HUES64 (cell line): ENCODE measurements at regions not wholly inside any gene's neighbourhood (a gene's known extent, or its start where the extent isn't known, plus 50 kb on each side); places are given as distances from the start of the nearest gene placed in this dataset.

Experiments used
- H3K27ac ChIP-seq: 2 replicates; pipeline ENCODE4 v1.7.0; 2013; ENCODE audit warnings: low read depth, low read length, inconsistent platforms
- H3K27me3 ChIP-seq: 2 replicates; pipeline ENCODE4 v1.6.1; 2013; ENCODE audit warnings: mild to moderate bottlenecking, low read length; ENCODE audit not compliant: insufficient read depth
- H3K36me3 ChIP-seq: 2 replicates; pipeline ENCODE4 v1.6.1; 2013; ENCODE audit warnings: mild to moderate bottlenecking, low read length; ENCODE audit not compliant: insufficient read depth
- H3K4me1 ChIP-seq: 2 replicates; pipeline ENCODE4 v1.6.1; 2013; ENCODE audit warnings: mild to moderate bottlenecking, low read length, moderate library complexity; ENCODE audit not compliant: insufficient read depth
- H3K4me3 ChIP-seq: 2 replicates; pipeline ENCODE4 v1.5.1; 2013; ENCODE audit warnings: mild to moderate bottlenecking, low read length, moderate library complexity
- H3K9ac ChIP-seq: 2 replicates; pipeline ENCODE4 v1.6.1; 2013; ENCODE audit warnings: mild to moderate bottlenecking, low read depth, low read length
- H3K9me3 ChIP-seq: 2 replicates; pipeline ENCODE4 v1.6.1; 2013; ENCODE audit warnings: low read depth, low read length; ENCODE audit not compliant: insufficient read depth
- WGBS: fragments of 150-250, 120-280 bp; methylation state at CpG from one replicate; pipeline ENCODE4 v1.1.7; 2013; ENCODE audit warnings: missing lambda C conversion rate; 5-methylcytosine and 5-hydroxymethylcytosine counted together

DNA sequence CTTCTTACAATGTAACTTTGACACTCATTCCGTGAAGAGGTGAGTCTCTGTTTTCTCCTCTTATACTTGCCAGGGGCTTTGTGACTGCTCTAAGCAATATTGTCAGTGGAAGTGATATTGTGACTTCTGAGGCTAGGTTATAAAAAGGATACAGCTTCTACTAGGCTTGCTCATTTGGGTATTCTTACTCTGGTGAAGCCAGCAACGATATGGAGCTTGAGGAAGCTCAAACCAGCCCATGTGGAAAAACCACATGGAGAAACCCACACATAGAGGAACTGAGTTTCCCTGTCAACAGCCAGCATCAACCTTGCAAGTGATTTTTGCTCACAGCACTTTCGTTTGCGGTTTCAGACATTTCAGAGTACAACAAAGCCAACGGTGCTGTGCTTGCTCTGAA lies 149.6 kb upstream of the SEMA3E start:
- no peaks in the 10 kb centered on the region for H3K27me3 ChIP-seq
- no peak overlapping the region for H3K4me3 ChIP-seq
- H3K4me1 ChIP-seq: no peaks in the 10 kb centered on the region
- no peaks in the 10 kb centered on the region for H3K9me3 ChIP-seq
- H3K9ac ChIP-seq: no peak overlapping the region
- no peak overlapping the region for H3K27ac ChIP-seq
- no peaks in the 10 kb centered on the region for H3K36me3 ChIP-seq
- WGBS: 98% methylated on average over 5 of the region's 5 CpGs

- Histone ChIP-seq H3K4me3 (no peak overlapping the region), H3K36me3 (no peaks in the 10 kb centered on the region), H3K27me3 (no peaks in the 10 kb centered on the region), H3K4me1 (no peaks in the 10 kb centered on the region), H3K27ac (no peak overlapping the region), H3K9me3 (no peaks in the 10 kb centered on the region), H3K9ac (no peak overlapping the region)
- 95% methylated on average over 3 of the region's 3 CpGs for WGBS
Measured at GRCh38 chr7:83796760-83797159, 147.8 kb upstream of the SEMA3E start.

DNA sequence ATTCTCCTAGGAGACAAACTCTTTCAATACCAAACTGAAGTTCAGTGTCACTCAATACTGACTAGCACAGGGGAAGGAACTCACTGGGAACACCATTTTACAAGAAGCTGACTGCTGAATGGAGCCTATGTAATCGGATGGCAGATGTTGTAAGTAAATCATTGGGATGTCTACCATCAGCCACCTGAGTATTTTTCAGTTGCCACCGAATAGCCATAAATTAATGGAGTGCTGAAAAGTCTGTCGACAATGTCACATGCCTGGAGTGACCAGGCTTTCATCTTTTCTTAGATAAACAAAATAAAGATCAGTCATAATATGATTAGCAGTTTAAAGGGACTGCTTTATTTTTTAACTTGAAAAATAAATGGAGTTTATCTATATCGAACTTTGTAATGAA lies 145.9 kb upstream of the SEMA3E start:
- no peak overlapping the region for H3K4me3 ChIP-seq
- no peaks in the 10 kb centered on the region for H3K4me1 ChIP-seq
- H3K9ac ChIP-seq: no peak overlapping the region
- no peaks in the 10 kb centered on the region for H3K9me3 ChIP-seq
- no peak overlapping the region for H3K27ac ChIP-seq
- H3K27me3 ChIP-seq: no peaks in the 10 kb centered on the region
- H3K36me3 ChIP-seq: no peaks in the 10 kb centered on the region
- 98% methylated on average over 3 of the region's 4 CpGs for WGBS

DNA sequence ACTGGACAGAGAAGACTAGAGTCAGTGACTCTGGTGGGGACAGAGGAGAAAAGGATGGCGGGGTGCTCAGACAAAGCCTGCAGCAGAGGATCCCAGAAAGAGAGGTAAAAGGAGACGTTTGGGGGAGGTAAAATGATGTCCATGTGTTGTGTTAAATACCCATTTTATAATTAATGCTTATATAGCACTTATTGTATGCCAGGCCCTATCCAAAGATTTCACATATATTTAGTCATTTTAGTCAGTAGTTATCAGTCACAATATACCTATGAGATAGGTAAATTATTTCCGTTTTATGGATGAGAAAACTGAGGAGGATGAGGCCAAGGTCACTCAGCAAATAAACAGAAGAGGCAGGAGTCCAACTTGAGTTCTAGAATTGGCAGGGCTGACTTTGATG lies 144.6 kb upstream of the SEMA3E start:
- no peaks in the 10 kb centered on the region for H3K9me3 ChIP-seq
- no peaks in the 10 kb centered on the region for H3K27me3 ChIP-seq
- H3K9ac ChIP-seq: no peak overlapping the region
- no peaks in the 10 kb centered on the region for H3K4me1 ChIP-seq
- H3K36me3 ChIP-seq: no peaks in the 10 kb centered on the region
- no peak overlapping the region for H3K4me3 ChIP-seq
- WGBS: 93% methylated on average over 2 of the region's 3 CpGs
- no peak overlapping the region for H3K27ac ChIP-seq

DNA sequence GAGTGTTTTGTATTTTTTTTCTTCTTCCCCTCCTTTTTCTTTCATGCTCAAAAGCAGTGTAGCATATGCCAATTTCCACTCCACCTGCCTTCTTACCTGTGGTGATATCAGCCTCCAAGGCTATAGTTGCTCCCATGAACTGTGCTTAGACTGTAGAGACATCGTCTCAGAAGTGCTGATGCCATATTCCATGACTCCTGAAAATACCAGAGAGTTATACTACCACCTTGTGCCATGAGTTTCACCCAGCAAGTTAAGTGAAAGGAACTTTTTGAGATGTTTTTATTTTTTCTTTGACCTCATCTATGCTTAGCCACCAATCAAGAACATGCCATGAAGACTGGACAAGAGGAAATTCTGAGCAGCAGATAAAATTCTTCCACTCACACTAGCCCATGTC lies 142.8 kb upstream of the SEMA3E start:
- no peaks in the 10 kb centered on the region for H3K4me1 ChIP-seq
- H3K36me3 ChIP-seq: no peaks in the 10 kb centered on the region
- no peaks in the 10 kb centered on the region for H3K27me3 ChIP-seq
- no peak overlapping the region for H3K9ac ChIP-seq
- H3K9me3 ChIP-seq: no peaks in the 10 kb centered on the region
- 84% methylated on average over 1 of the region's 1 CpG for WGBS
- no peak overlapping the region for H3K4me3 ChIP-seq
- H3K27ac ChIP-seq: no peak overlapping the region

DNA sequence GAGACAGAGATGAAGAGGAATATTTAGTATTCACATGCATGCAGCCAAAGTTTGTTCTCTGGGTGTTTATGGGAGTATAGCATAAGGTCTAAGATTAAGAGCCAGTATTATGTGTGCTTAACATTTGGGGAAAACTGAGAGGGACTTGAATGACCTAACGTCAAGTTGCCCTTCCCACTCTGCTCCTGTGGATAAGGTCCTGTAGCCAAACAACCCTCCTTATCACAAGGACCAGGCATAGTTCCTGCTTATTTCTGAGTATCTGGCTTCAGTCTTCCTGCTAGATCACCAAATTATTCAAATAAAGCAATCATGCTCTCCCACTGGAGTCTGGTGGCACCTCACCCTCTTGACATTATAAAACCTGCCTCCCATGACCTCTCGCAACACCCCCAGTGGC lies 137.9 kb upstream of the SEMA3E start:
- Histone ChIP-seq H3K27me3 (no peaks in the 10 kb centered on the region), H3K4me3 (no peak overlapping the region), H3K9me3 (no peaks in the 10 kb centered on the region), H3K4me1 (no peaks in the 10 kb centered on the region), H3K36me3 (no peaks in the 10 kb centered on the region), H3K9ac (no peak overlapping the region), H3K27ac (no peak overlapping the region)
- WGBS: 97% methylated on average over 2 of the region's 2 CpGs

DNA sequence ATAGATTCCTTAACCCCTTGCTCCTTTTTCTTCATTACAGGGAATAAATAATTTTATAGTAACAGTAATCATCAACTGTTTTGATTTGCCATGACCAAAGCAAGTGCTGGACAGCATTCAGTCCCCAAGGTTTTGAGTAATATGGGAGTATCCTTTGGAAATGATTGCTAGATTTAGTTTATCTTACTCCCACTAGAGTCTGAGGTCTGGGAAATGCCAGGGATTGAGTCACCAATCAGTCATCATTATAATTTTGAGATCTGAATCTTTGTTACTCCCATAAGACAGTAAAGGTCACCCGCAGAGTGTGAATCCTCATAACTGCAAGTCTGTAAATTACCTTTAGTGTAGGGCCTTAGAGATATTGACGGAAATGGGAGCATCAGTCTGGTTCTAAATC lies 133.7 kb upstream of the SEMA3E start:
- no peaks in the 10 kb centered on the region for H3K27me3 ChIP-seq
- H3K27ac ChIP-seq: no peak overlapping the region
- H3K9ac ChIP-seq: no peak overlapping the region
- H3K4me1 ChIP-seq: no peaks in the 10 kb centered on the region
- H3K4me3 ChIP-seq: no peak overlapping the region
- H3K36me3 ChIP-seq: no peaks in the 10 kb centered on the region
- no peaks in the 10 kb centered on the region for H3K9me3 ChIP-seq
- WGBS: 91% methylated on average over 2 of the region's 2 CpGs

- Histone ChIP-seq H3K27me3 (no peaks in the 10 kb centered on the region), H3K27ac (no peak overlapping the region), H3K36me3 (no peaks in the 10 kb centered on the region), H3K4me1 (no peaks in the 10 kb centered on the region), H3K9me3 (no peaks in the 10 kb centered on the region), H3K9ac (no peak overlapping the region), H3K4me3 (no peak overlapping the region)
- 88% methylated on average over 1 of the region's 1 CpG for WGBS
Measured at GRCh38 chr7:83778073-83778443, 129.1 kb upstream of the SEMA3E start.

DNA sequence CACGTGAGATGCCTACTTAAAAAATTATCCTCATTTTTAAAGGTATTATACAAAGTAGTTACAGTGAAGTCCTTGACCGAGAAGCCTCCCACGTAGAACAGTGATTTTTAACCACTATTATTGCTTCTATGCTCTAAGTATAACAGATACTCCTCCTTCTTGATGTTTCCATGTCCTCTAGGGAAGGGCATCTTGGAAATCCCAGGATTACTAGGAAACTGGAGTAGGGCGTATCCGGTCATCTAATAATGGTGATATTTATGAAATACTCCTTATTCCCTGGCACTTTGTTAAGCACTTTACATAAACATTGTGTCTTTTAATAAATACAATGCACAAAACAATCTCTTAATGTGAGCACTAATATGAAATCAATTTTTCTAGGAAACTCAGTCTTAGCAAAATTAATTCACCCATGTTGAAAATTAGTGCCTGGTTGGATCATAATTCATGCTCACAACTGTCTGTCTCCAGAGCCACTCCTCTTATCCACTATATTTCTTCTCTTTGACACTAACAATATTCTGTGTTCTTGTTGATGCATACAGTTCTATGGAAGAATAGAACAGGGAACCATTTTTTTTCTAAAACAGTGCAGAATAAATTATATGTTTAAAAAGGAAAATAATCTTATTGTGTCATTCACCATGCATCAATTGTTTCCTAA lies 128.6 kb upstream of the SEMA3E start:
- Histone ChIP-seq H3K9me3 (no peaks in the 10 kb centered on the region), H3K4me1 (no peaks in the 10 kb centered on the region), H3K4me3 (no peak overlapping the region), H3K27me3 (no peaks in the 10 kb centered on the region), H3K9ac (no peak overlapping the region), H3K36me3 (no peaks in the 10 kb centered on the region), H3K27ac (no peak overlapping the region)
- 88% methylated on average over 4 of the region's 5 CpGs for WGBS

- Histone ChIP-seq H3K27ac (no peak overlapping the region), H3K36me3 (no peaks in the 10 kb centered on the region), H3K27me3 (no peaks in the 10 kb centered on the region), H3K4me1 (no peaks in the 10 kb centered on the region), H3K9me3 (no peaks in the 10 kb centered on the region), H3K4me3 (no peak overlapping the region), H3K9ac (no peak overlapping the region)
- WGBS: 86% methylated on average over 2 of the region's 3 CpGs
Measured at GRCh38 chr7:83769407-83769806, 120.5 kb upstream of the SEMA3E start.

DNA sequence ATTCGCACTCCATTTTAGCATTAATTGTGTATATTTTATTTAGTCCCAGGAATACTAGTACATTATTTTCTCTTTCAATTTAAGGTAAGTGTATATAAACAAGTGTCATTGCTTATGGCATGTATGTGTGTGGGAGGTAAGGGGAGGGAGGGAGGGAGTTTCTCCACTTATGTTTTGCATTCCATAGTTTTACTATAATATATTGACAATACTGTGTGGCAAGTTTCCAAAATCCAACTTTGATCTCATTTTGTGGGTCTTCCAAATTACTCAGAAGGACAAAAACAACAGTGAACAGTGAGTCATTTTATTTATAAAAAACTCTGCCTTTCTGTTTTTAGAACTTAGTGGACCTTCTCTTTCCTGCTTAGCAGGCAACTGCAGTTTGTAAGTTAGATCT lies 102.3 kb upstream of the SEMA3E start:
- no CpG with 5 or more reads among the region's 1 CpG for WGBS
- Histone ChIP-seq H3K9ac (no peak overlapping the region), H3K36me3 (no peaks in the 10 kb centered on the region), H3K4me3 (no peak overlapping the region), H3K4me1 (no peaks in the 10 kb centered on the region), H3K9me3 (peaks cover 20% of the 10 kb centered on the region), H3K27ac (no peak overlapping the region), H3K27me3 (no peaks in the 10 kb centered on the region)

DNA sequence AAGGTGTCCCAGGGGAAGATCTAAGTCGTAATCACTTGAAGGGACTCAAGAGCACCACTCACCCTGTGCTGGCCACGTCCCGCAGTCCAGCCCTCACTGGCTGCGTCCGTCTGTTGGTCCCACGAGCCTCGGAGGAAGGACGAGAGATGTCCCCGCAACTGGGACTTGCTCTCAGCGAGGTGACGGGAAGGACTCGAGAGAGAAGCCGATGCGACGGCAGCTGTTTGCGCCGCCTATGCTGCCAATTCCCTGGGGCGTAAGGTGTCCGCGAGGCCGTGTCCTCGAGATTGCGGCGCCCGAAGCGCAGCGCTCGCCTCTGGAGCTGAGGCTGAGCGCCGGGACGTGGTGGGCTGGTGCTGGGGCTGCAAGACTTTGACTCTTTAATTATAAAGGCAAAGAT lies 100.6 kb upstream of the SEMA3E start:
- Histone ChIP-seq H3K4me3 (no peak overlapping the region), H3K27me3 (no peaks in the 10 kb centered on the region), H3K36me3 (no peaks in the 10 kb centered on the region), H3K4me1 (no peaks in the 10 kb centered on the region), H3K27ac (no peak overlapping the region), H3K9ac (no peak overlapping the region), H3K9me3 (peaks cover 16% of the 10 kb centered on the region)
- WGBS: 97% methylated on average over 31 of the region's 31 CpGs
